GM12874 (cell line): ENCODE measurements at regions not wholly inside any gene's neighbourhood (a gene's known extent, or its start where the extent isn't known, plus 50 kb on each side); places are given as distances from the start of the nearest gene placed in this dataset.

Experiments
- CTCF ChIP-seq: IDR thresholded peaks from 2 replicates; pipeline ENCODE4 v1.5.1; 2011; ENCODE audit warnings: low read depth, mild to moderate bottlenecking, control low read depth, low read length, moderate library complexity; ENCODE audit not compliant: insufficient read depth

- no peak for TF ChIP-seq CTCF
These were observed 169.0 kb downstream of the ADAM29 start for GRCh38 chr4:175087145-175087544.

DNA sequence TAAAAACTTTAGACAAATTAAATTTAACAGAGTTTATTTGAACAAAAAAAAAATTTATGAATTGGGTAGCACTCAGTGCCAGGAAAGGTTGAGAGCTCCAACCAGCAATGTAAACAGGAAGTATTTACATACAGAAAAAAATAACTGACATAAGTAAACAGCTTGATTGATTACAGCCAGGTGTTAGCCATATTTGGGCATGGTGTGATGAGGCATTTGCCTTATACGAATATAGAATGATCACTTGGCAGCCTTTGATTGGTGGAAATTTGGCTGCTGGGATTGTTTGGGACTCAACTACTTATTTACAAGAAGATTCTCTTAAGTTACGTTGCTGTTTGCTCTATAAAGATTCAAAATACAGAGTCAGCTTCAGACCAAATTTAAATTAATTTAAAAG lies 172.0 kb downstream of the ADAM29 start:
- no peak for TF ChIP-seq CTCF

DNA sequence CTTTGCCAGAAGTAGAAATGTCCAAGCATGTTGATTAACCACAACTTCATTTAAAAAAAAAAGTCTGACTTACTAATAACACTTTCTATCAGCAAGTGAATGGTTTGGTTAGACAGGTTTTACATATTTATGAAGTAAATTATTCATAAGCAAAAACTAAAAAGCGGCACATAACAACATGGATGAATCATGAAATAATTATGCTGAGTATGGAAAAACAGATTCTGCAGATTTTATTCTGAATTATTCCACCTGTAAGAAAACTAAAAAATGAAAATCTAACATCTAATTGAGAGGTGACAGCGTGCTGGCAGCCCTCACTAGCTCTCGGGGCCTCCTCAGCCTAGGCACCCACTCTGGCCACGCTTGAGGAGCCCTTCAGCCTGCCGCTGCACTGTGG lies 173.5 kb downstream of the ADAM29 start:
- no peak for TF ChIP-seq CTCF

DNA sequence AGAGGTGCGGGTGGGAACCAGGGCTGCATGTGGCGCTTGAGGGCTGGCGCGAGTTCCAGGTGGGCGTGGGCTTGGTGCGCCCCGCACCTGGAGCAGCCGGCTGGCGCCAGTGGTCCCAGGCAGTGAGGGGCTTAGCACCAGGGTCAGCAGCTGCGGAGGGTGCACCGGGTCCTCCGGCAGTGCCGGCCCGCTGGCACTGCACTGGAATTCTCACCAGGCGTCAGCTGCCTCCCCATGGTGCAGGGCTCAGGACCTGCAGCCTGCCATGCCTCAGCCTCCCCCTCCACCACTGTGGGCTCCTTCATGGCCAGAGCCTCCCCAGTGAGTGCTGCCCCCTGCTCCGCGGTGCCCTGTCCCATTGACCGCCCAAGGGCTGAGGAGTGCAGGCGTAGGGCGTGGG lies 174.0 kb downstream of the ADAM29 start:
- no peak for TF ChIP-seq CTCF

GRCh38 chr4:175103403-175103802 lies 185.2 kb downstream of the ADAM29 start:
- TF ChIP-seq CTCF = no peak

DNA sequence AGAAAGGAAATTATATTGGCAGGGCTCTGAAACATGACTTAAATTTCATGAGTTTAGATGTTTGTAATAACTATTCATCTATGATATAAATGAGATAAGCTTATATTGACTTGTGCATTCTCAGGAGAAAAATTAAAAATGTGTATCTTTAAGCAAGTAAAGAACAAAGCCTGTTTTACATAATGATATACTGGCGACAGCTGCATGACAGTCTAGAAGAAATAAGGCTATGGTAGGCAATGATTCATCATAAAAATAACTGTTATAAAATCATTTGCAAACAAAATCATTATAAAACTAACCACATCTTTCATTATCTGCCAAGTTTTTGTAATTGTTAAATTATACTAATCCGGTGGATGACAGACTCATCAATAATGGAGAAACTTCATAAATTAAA lies 188.1 kb downstream of the ADAM29 start:
- no peak for TF ChIP-seq CTCF

DNA sequence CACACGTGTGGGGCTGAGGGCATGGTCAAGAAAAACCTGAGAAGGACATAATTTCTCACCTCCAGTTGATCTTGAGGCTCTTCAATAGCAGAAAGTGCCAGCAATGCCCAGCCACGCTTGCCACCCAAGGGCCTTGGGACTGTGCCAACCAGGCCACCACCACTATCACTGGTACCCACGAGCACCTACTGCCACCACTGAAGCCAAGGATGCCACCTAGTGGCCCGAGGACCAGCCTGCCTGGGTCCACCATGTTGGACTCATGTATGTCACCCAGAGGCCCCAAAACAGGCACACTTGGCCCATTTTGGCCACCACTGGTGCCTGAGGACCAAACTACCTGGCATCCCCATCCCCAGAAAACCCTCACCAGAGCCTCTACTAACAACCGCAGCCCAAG lies 191.8 kb downstream of the ADAM29 start:
- peak; percentile 35; the same call in 1 of the 2 replicates for TF ChIP-seq CTCF
